Left hindlimb (tissue), 1 donor: ENCODE measurements at regions not wholly inside any gene's neighbourhood (a gene's known extent, or its start where the extent isn't known, plus 50 kb on each side); places are given as distances from the start of the nearest gene placed in this dataset.

Experiments
- DNase-seq: peaks from one replicate; pipeline ENCODE4 v3.0.0-alpha.2; 2018

GRCh38 chr2:240347949-240348500, 87.4 kb upstream of the GPC1 start:
- no peak for DNase-seq

- peak; percentile 27 for DNase-seq
Measured at GRCh38 chr2:240348522-240348921, 86.9 kb upstream of the GPC1 start.

- no peak for DNase-seq
Measured at GRCh38 chr2:240349133-240350005, 86.1 kb upstream of the GPC1 start.

GRCh38 chr2:240350006-240350355, 85.5 kb upstream of the GPC1 start:
- no peak for DNase-seq

- DNase-seq: no peak
Measured at GRCh38 chr2:240350696-240351087, 84.8 kb upstream of the GPC1 start.

DNA sequence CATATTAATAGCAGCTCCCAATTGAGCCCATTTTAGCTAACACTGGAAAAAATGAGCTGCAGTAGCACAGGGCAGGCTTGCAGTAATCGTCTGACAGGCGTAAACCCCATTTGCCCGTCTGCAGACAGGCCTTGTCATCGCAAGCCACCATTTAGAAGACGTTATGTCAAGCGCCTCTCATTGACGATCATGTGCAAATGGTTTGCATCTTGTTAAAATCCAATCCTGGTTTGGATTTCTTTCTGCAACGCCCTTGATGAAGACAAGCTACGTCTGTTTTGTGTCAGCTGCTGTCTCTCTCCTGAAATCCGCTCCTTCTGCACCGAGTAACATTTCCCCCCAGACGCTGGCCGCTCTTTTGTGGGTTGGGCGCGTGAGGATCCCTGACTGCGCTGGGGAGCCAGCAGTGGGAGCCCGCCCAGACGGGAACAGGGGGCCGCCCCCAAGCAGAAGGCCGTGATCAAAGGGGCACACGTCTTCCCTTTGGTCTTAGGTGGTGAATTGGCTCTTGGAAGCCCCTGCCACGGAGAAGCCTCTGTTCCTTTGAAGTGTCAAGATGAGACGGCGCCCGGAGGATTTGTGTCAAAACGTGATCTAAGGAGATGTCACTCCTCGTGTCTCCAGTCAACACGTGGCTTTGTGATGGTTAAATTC, 84.2 kb upstream of the GPC1 start:
- DNase-seq: no peak

DNA sequence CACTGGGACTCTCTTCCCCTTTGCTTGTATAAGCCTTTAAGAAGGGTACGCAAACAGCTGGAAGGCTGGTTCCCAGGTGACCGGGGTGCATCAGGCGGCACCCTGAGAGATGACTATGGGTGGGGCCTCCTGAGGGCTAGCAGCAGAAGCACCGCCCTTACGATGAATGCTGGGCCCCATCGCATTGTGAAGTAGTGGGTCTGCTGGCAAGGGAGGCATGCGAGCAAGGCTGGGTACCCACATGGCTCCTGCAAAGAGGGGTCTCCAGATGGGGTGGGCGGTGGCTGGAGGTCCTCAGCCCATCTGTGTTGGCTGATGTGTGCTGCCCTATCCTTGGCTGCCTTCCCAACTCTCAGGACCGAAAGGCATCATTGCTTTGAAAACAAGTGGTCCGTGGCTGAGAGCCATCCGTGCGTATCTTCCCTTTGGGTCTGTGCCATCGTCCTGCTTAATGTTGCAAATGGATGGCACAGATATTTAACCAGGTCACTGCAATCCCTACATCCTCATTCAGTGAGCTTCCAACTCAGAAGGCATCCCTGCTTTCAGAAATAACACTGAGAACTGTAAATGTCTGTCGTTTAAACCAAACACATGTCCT, 83.5 kb upstream of the GPC1 start:
- DNase-seq: no peak

- DNase-seq: no peak
Measured at GRCh38 chr2:240353086-240353798, 82.2 kb upstream of the GPC1 start.

DNA sequence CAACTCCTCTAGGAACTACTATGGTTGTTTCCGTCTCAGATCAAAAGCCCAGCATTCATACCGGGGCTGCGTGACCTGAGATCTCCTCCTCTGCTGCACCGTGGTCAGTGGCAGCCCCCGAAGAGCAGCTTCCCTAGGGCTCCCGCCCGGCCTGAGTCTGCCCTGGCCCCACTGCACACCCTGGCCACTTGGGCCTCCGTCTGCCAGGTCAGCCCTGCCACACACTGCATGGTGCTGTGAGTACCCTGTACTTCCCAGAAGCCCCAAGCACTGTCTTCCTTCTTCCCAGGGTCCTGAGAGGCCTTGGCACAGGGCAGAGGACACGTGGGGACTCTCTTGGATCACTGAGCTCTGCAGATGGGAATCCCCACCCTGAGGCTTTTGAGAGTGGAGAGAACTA, 81.5 kb upstream of the GPC1 start:
- no peak for DNase-seq

- no peak for DNase-seq
Measured at GRCh38 chr2:240355001-240355891, 80.2 kb upstream of the GPC1 start.

GRCh38 chr2:240355962-240356361, 79.5 kb upstream of the GPC1 start:
- peak; percentile 30 for DNase-seq

GRCh38 chr2:240356700-240357640, 78.5 kb upstream of the GPC1 start:
- no peak for DNase-seq

GRCh38 chr2:240357641-240358012, 77.8 kb upstream of the GPC1 start:
- no peak for DNase-seq

GRCh38 chr2:240358080-240358479, 77.4 kb upstream of the GPC1 start:
- DNase-seq: no peak

DNA sequence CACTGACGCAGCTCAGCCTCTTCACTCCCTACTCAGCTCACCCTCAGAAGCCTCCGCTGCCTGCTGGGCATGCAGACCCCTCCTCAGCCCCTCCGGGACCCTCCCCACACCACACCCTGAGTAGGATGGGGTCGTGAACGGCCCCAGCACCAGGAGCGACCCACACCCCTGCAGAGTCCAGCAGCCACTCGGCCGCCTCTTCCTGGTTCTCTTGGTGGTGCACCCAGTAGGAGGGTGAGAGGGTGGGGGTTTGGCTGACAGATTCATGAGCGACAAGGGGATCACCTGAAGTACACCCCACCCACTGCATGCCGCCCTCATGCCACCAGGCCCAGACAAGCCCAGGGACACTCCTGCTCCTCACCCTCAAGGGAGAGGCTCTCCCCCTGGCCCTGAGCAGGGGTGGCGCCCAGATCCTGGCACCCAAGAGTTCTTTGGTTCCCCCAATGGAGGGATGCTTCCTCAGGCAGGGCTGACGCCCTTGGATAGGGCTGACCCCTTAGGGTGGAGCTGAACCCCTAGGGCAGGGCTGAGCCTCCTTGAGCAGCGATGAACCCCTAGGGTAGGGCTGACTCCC, 76.6 kb upstream of the GPC1 start:
- peak; percentile 28 for DNase-seq

- DNase-seq: no peak
Measured at GRCh38 chr2:240359695-240360094, 75.8 kb upstream of the GPC1 start.

- DNase-seq: no peak
Measured at GRCh38 chr2:240360645-240361475, 74.6 kb upstream of the GPC1 start.

DNA sequence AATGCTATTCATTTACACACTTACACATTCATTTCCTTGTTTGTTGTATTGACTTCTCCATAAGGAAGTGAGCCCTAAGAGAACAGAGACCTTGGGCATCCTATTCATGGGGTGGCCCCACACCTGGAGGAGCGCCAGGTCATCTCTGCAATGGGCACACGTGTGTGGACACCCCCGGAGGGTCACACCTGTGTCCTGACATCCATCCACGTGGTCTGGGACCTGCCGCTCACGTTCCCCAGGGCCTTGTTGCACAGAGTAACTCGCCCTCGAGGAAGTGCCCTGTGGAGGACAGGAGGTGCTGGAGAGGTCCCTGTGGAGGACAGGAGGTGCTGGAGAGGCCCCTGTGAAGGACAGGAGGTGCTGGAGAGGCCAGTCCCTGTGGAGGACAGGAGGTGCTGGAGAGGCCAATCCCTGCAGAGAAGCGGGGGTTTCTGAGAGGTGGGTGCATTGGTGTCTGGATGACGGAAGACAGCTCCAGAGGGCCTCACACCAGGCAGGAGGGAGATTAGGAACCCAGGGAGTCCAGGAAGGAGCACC, 73.2 kb upstream of the GPC1 start:
- no peak for DNase-seq
